BE2C (cell line): ENCODE measurements at regions not wholly inside any gene's neighbourhood (a gene's known extent, or its start where the extent isn't known, plus 50 kb on each side); places are given as distances from the start of the nearest gene placed in this dataset.

Experiments used
- DNase-seq: peaks from one replicate; pipeline ENCODE4 v3.0.0-alpha.2; 2020
- H3K27me3 ChIP-seq: fragments of 250-450 bp; sonication (Bioruptor Pico); 2 replicates; pipeline ENCODE4 v1.5.1; 2020; ENCODE audit warnings: mild to moderate bottlenecking
- H3K36me3 ChIP-seq: fragments of 250-450 bp; sonication (Bioruptor Pico); 2 replicates; pipeline ENCODE4 v1.5.1; 2020; ENCODE audit warnings: mild to moderate bottlenecking
- H3K4me1 ChIP-seq: fragments of 250-450 bp; sonication (Bioruptor Pico); 2 replicates; pipeline ENCODE4 v1.5.1; 2020
- H3K4me3 ChIP-seq: 2 replicates; pipeline ENCODE4 v1.5.1; 2011; ENCODE audit warnings: low read depth, low read length
- H3K9me3 ChIP-seq: fragments of 250-450 bp; sonication (Bioruptor Pico); 2 replicates; pipeline ENCODE4 v1.5.1; 2020
- CTCF ChIP-seq: IDR thresholded peaks from 2 replicates; pipeline ENCODE4 v1.5.1; 2012; ENCODE audit warnings: mild to moderate bottlenecking, low read depth, low read length

- Histone ChIP-seq H3K27me3 (no peaks in the 10 kb centered on the region), H3K36me3 (no peaks in the 10 kb centered on the region), H3K4me3 (no peak overlapping the region), H3K4me1 (no peaks in the 10 kb centered on the region), H3K9me3 (peaks cover 5% of the 10 kb centered on the region; the same call in 1 of the 2 replicates)
- TF ChIP-seq CTCF: no peak
- no peak for DNase-seq
Observed at GRCh38 chr22:49181942-49182341, 645.7 kb downstream of the BRD1 start.

- no peak for TF ChIP-seq CTCF
- no peak for DNase-seq
- no peak overlapping the region for H3K4me3 ChIP-seq
- H3K9me3 ChIP-seq: peaks cover 4% of the 10 kb centered on the region; the same call in 1 of the 2 replicates
- no peaks in the 10 kb centered on the region for H3K36me3 ChIP-seq
- H3K27me3 ChIP-seq: no peaks in the 10 kb centered on the region
- H3K4me1 ChIP-seq: no peaks in the 10 kb centered on the region
Observed at GRCh38 chr22:49181431-49181830, 646.2 kb downstream of the BRD1 start.

- Histone ChIP-seq H3K4me1 (no peaks in the 10 kb centered on the region), H3K27me3 (no peaks in the 10 kb centered on the region), H3K36me3 (no peaks in the 10 kb centered on the region), H3K9me3 (peaks cover 3% of the 10 kb centered on the region; the same call in 1 of the 2 replicates), H3K4me3 (no peak overlapping the region)
- no peak for TF ChIP-seq CTCF
- no peak for DNase-seq
Observed at GRCh38 chr22:49180683-49181024, 647.0 kb downstream of the BRD1 start.

- TF ChIP-seq CTCF: no peak
- no peaks in the 10 kb centered on the region for H3K27me3 ChIP-seq
- peaks cover 3% of the 10 kb centered on the region; the same call in 1 of the 2 replicates for H3K9me3 ChIP-seq
- H3K4me1 ChIP-seq: no peaks in the 10 kb centered on the region
- H3K36me3 ChIP-seq: no peaks in the 10 kb centered on the region
- no peak overlapping the region for H3K4me3 ChIP-seq
- DNase-seq: no peak
Observed at GRCh38 chr22:49179886-49180682, 647.6 kb downstream of the BRD1 start.

GRCh38 chr22:49179175-49179574 is 648.5 kb downstream of the BRD1 start:
- Histone ChIP-seq H3K4me3 (no peak overlapping the region), H3K36me3 (no peaks in the 10 kb centered on the region), H3K27me3 (no peaks in the 10 kb centered on the region), H3K9me3 (peaks cover 3% of the 10 kb centered on the region; the same call in 1 of the 2 replicates), H3K4me1 (no peaks in the 10 kb centered on the region)
- TF ChIP-seq CTCF: no peak
- DNase-seq: no peak

GRCh38 chr22:49178246-49179005 is 649.2 kb downstream of the BRD1 start:
- no peaks in the 10 kb centered on the region for H3K4me1 ChIP-seq
- H3K36me3 ChIP-seq: no peaks in the 10 kb centered on the region
- no peaks in the 10 kb centered on the region for H3K27me3 ChIP-seq
- no peak for TF ChIP-seq CTCF
- H3K4me3 ChIP-seq: no peak overlapping the region
- H3K9me3 ChIP-seq: peaks cover 3% of the 10 kb centered on the region; the same call in 1 of the 2 replicates
- DNase-seq: no peak
